HG03039 (cell line): ENCODE measurements at regions not wholly inside any gene's neighbourhood (a gene's known extent, or its start where the extent isn't known, plus 50 kb on each side); places are given as distances from the start of the nearest gene placed in this dataset.
A peak's percentile ranks its signal among the peaks of the same experiment; 100 is the strongest.
"Not testable (repeated sequence)": the region's sequence is repeated elsewhere in the genome, so short reads cannot be mapped to it uniquely, and the experiment has no call there.

Source experiments
- ATAC-seq: cut with Tn5 transposase; IDR thresholded peaks from one replicate; pipeline ENCODE4 v1.9.1; 2021; ENCODE audit warnings: mild to moderate bottlenecking, moderate library complexity; ENCODE audit not compliant: unreplicated experiment

- no peak for ATAC-seq
These were observed 229.1 kb downstream of the S1PR1 start for GRCh38 chr1:101465941-101466340.

GRCh38 chr1:101474039-101474665 lies 237.3 kb downstream of the S1PR1 start:
- no peak for ATAC-seq

DNA sequence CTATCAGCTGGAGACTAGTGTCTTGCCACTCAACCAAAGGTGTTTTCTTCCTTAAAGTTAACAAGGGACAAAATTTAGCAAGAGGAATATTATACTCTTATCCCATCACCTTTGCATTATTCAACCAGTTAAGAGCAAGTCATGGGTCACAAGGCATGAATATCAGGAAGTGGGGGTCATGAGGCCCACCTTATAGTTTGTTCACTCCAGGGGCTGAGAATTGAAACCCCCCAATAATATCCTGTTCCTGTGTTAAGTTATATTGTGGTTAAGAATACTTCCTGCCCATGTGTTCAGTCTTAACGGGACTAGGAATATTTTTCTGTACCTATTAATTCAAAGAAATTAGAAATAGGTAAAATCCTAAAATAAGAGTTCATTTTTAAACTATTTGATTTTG lies 239.7 kb downstream of the S1PR1 start:
- ATAC-seq = no peak

DNA sequence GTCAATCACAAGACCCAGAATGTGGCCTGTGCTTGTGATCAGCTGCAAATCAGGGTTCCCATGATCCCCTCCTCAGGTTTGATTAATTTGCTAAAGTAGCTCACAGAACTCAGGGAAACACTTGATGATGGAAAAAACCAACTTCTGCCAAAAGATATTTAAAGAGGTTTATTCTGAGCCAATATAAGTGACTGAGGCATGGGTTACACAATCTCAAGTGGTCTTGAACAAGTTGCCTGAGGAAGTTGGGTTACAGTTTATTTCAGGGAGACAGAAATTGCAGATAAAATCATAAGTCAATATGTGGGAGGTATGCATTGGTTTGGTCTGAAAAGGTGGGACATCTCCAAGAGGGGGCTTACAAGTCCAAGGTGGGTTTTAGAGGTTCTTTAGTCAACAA lies 243.1 kb downstream of the S1PR1 start:
- no peak for ATAC-seq

GRCh38 chr1:101482306-101482705 lies 245.5 kb downstream of the S1PR1 start:
- no peak for ATAC-seq

DNA sequence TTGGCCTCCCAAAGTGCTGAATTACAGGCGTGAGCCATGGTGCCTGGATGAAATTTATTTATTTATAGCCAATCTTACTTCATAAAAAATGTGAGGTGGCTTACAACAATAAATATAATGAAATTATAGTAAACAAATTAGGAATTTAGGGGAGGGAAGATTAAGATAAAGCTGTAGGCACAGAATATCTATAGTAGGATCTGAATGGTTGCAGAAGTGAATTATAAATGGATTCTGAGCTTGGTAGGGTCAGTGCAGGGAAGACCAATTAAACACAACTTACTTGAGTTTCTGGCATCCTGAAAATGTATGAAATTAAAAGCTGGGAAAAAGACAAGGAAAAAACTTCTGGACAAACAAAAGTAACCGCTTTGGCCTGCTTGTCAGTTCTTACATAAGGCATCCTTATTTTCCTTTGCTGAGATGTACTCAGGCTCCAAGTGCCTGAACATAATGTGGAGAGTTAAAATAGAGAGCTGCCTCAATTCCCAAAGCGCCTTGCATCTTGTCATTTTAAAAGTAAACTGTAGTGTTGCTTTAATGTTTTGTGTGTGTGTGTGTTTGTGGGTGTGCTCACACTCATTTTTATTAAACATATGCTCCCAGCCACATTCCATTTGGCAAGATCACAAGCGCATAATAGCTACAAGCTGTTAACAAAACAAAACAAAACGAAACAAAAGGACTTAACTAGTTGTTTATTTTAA lies 247.3 kb downstream of the S1PR1 start:
- no peak for ATAC-seq

DNA sequence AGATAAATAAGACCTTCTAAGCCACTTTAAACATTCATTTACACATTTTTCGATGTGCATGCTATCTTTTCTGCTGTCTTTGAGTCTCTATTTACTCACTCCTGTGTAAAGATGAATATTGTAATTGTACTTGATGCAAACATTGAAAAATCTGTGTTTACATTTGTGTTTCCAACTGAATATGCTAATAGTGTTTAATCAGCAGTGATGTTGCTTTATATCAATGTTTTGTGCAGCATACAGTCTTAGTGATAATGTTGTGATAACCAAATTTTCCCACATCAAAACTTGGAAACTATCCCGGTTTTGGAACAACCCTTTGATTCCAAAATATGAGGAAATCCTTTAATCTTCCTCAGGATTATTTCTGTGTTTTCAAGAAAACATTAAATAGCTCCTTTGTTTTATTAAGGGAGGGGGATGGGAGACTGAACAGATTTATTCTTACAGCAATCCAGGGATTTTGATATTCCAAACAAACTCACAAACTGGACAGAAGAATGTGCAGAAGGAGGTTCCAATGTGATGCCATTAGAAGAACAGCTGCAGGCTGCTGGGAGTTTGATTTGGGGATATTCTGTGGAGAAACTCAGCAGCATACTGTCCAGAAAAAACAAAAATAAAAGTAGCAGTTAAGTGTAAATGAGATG lies 248.0 kb downstream of the S1PR1 start:
- no peak for ATAC-seq

- ATAC-seq = no peak
These were observed 248.9 kb downstream of the S1PR1 start for GRCh38 chr1:101485712-101486111.

DNA sequence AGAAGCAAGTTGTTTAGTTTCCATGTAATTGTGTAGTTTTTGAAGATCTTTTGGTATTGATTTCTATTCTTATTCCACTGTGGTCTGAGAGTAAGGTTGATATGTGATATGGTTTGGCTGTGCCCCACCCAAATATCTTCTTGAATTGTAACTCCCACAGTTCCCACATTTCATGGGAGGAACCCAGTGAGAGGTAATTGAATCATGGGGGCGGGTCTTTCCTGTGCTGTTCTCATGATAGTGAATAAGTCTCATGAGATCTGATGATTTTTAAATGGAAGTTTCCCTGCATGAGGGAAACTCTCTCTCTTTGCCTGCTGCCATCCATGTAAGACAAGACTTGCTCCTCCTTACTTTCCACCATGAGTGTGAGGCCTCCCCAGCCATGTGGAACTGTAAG lies 255.3 kb downstream of the S1PR1 start:
- not testable (repeated sequence) for ATAC-seq

DNA sequence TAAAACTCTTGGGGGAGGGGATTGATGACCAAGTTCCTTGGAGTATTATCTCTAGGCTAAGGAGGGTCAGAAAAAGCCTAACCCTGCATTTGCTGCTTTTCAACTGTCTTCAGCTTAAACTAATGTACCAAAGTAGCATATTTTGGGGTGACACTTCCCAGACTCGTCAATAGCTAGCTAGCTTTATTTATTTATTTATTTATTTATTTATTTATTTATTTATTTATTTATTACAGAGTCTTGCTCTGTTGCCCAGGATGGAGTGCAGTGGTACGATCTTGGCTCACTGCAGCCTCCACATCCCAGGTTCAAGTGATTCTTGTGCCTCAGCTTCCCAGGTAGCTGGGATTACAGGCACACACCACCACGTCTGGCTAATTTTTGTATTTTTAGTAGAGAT lies 257.1 kb downstream of the S1PR1 start:
- ATAC-seq = not testable (repeated sequence)

- no peak for ATAC-seq
These were observed 259.3 kb downstream of the S1PR1 start for GRCh38 chr1:101496109-101496508.

DNA sequence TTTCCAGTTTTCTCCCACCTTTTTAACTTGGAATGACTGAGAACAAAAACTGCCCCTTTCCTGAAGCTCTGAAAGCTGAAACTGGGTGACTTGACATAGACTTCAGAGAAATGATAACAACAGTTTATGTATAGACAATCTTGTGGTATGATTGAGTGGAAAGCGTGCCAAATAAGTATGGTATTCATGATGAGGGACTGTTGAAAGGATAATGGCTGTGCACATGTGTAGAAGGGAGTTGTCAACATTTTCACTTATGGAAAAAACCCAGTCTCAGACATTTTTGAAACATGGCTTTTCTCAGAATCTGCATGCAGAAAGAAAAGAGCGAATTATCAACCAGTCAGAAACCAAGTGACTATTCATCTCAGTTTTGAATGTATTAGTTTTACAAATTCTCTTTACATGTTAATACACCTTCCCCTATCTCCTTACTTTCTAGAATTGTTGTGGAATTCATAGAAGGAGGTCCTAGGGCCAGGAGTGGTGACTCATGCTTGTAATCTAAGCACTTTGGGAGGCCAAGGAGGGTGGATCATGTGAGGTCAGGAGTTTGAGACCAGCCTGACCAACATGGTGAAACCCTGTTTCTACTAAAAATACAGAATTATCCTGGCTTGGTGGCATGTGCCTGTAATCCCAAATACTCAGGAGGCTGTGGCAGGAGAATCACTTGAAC lies 261.2 kb downstream of the S1PR1 start:
- ATAC-seq = no peak

- not testable (repeated sequence) for ATAC-seq
These were observed 267.3 kb downstream of the S1PR1 start for GRCh38 chr1:101504106-101504505.

DNA sequence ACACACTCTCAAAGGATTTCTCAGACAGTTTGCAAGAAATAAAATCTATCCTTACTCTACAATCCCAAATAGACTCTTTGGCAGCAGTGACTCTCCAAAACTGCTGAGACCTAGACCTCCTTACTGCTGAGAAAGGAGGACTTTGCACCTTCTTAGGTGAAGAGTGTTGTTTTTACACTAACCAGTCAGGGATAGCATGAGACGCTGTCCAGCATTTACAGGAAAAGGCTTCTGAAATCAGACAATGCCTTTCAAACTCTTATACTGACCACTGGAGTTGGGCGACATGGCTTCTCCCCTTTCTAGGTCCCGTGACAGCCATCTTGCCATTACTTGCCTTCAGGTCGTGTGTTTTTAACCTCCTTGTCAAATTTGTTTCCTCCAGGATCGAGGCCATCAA lies 268.4 kb downstream of the S1PR1 start:
- ATAC-seq = not testable (repeated sequence)

- peak; percentile 77 for ATAC-seq
These were observed 269.8 kb downstream of the S1PR1 start for GRCh38 chr1:101506541-101507164.

DNA sequence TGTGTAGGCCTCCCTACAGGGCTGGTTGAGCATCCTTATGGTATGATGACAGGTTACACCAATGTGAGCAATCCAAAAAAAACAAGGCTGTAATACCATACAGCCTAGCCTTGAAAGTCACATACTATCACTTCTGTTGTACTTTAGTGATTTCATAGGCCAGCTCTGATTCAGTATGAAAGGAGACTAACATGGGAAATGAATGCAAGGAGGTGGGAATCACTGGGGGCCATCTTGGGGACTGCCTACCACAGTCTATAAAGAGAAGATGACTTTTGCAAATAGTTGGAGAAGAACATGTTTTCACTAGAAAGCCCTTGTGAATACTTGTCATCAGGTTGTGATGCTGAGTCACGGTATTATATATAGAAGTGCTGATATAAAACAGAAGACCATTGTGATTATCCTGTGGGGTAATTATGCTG lies 270.7 kb downstream of the S1PR1 start:
- ATAC-seq = no peak

DNA sequence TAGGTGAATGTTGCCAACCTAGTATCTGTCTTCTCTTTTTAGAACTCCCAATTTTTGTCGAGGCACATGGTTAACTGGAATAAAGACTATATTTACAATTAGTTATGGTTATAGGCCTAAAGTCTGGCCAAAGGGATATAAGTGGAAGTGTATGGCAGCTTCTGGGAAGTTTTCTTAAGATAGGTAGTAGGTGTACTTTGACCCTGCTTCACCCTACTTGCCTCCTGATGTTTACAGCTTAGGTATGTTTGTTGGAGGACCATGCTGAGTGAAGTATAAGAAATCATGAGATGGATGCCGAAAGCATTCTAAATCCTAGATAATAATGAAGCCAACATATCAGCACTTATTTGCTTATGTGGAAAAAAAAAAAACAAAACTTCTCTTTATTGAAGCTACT lies 272.1 kb downstream of the S1PR1 start:
- ATAC-seq = no peak

DNA sequence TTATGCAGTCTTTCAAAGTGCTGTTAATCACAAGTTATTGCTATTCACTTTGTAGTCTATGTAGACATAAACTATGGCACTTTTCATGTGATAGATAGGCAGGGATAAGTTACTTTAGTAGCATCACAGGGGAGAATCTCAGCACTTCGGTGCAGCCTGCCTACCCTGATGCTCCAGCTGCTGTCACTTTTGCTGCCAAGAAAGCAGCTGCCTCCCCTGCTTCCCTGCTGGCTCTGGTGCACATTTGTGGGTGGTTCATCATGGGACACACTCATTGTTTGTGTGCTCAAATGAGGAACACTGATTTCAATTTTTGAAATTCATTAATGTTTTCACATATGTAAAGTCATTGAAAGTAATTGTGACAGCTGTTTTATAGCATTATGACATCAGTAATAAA lies 272.6 kb downstream of the S1PR1 start:
- ATAC-seq = no peak

GRCh38 chr1:101511202-101511891 lies 274.5 kb downstream of the S1PR1 start:
- no peak for ATAC-seq

DNA sequence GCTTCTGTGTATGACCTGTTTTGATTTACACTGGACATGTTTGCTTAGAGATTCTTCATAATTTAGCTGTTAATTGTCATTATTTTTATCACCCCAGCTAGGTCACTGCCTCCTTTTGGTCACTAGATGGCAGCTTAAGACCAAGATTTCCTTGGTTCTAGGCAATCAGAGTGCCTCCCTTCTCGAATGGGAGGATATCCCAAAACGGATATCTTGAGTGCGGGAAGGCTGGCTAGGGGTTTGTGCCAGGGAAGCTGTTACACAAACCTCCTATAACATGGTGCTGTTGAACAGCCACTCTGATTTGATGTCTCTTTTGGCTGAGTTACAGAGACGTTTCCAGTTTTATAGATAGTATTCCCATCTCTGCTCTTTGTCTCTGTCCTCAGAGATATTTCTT lies 283.5 kb downstream of the S1PR1 start:
- peak; percentile 90 for ATAC-seq

GRCh38 chr1:101522486-101522885 lies 285.7 kb downstream of the S1PR1 start:
- no peak for ATAC-seq
